Chondrocyte (in vitro differentiated cells): ENCODE measurements at regions not wholly inside any gene's neighbourhood (a gene's known extent, or its start where the extent isn't known, plus 50 kb on each side); places are given as distances from the start of the nearest gene placed in this dataset.

Experiments used
- DNase-seq: peaks from one replicate; pipeline ENCODE4 v3.0.0; 2021; ENCODE audit warnings: mixed read lengths, low spot score
- H3K27ac Mint-ChIP-seq: one replicate; pipeline ENCODE4 v1.8.0; 2021; ENCODE audit warnings: mild to moderate bottlenecking, moderate library complexity, mixed read lengths; ENCODE audit not compliant: unreplicated experiment
- H3K27me3 Mint-ChIP-seq: 2 replicates; pipeline ENCODE4 v1.8.0; 2021; ENCODE audit warnings: low read depth, mixed read lengths
- H3K36me3 Mint-ChIP-seq: 2 replicates; pipeline ENCODE4 v1.8.0; 2021; ENCODE audit warnings: low read depth, mixed read lengths
- H3K4me1 Mint-ChIP-seq: 2 replicates; pipeline ENCODE4 v1.8.0; 2021; ENCODE audit warnings: low read depth, mild to moderate bottlenecking, mixed read lengths
- H3K4me3 Mint-ChIP-seq: one replicate; pipeline ENCODE4 v1.8.0; 2021; ENCODE audit warnings: mild to moderate bottlenecking, moderate library complexity, mixed read lengths; ENCODE audit not compliant: unreplicated experiment
- H3K9me3 Mint-ChIP-seq: 2 replicates; pipeline ENCODE4 v1.8.0; 2021; ENCODE audit warnings: low read depth, mixed read lengths
- TF ChIP-seq, protein P1 (sequence below): fragments of 200-600 bp; sonication (generic); IDR thresholded peaks from 2 replicates; pipeline ENCODE4 v1.5.0; 2021; ENCODE audit warnings: antibody characterized with exemption, mild to moderate bottlenecking, moderate library complexity

DNA sequence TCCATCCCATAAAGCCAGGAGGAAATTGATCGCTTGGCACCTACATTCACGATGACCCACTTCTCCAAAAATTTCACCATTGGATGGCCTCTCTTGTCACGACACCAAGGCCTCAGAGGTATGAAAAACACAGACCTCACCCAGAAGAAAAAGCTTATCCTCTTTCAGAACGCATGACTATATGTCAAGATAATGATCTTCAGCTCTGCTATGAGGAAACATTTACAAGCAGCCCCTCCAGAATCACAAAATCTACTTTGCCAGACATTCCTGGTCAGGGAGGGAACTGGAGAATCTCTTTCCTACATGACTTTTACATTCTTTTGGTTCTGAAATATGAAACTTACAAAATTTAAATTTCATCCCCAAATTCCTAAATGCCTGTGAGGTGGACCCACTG is 122.7 kb downstream of the WNT5A start:
- Mint-ChIP-seq H3K27ac (no peak overlapping the region), H3K27me3 (no peaks in the 10 kb centered on the region), H3K4me3 (no peak overlapping the region), H3K4me1 (peaks cover 16% of the 10 kb centered on the region), H3K9me3 (no peaks in the 10 kb centered on the region), H3K36me3 (no peaks in the 10 kb centered on the region)
- TF ChIP-seq, protein P1, sequence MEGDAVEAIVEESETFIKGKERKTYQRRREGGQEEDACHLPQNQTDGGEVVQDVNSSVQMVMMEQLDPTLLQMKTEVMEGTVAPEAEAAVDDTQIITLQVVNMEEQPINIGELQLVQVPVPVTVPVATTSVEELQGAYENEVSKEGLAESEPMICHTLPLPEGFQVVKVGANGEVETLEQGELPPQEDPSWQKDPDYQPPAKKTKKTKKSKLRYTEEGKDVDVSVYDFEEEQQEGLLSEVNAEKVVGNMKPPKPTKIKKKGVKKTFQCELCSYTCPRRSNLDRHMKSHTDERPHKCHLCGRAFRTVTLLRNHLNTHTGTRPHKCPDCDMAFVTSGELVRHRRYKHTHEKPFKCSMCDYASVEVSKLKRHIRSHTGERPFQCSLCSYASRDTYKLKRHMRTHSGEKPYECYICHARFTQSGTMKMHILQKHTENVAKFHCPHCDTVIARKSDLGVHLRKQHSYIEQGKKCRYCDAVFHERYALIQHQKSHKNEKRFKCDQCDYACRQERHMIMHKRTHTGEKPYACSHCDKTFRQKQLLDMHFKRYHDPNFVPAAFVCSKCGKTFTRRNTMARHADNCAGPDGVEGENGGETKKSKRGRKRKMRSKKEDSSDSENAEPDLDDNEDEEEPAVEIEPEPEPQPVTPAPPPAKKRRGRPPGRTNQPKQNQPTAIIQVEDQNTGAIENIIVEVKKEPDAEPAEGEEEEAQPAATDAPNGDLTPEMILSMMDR, result no peak
- no peak for DNase-seq

DNA sequence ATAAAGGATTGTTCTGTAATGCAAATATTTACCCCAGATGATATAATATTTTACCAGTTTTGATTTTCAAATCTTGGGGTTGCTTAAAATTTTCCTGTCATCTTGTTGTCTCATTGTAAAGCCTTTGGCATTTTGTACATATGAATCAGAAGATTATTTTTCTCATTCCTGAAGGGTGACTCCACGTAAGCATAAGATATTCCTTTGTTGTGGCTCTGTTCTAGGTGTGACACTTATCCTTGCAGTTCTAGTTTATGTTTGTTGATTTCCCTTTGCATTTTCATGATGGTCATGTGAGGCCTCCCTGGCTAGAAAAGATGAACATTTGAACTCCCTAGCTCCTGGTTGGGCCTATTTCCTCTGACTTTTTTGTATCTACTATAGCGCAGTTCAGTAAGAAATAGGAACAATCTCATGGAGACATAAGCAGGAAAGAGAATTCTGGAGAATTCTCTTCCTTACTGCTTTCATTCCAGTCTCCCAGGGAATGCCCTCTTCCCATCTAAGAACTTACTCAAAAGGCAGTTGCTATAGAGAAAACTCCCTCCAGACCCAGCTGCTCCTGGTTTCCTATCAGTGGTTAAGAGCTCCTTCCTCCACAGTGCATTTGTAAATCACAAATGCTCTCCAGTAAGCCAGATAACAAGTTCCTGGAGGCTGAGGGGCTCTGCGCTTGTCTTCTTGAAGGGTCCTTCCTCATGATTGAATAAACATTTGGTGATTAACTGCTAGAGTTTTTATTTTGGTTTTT is 124.7 kb downstream of the WNT5A start:
- TF ChIP-seq, protein P1, result no peak
- H3K4me1 Mint-ChIP-seq, result peaks cover 5% of the 10 kb centered on the region
- no peaks in the 10 kb centered on the region for H3K9me3 Mint-ChIP-seq
- H3K27ac Mint-ChIP-seq, result no peak overlapping the region
- no peak overlapping the region for H3K4me3 Mint-ChIP-seq
- no peak for DNase-seq
- no peaks in the 10 kb centered on the region for H3K36me3 Mint-ChIP-seq
- no peaks in the 10 kb centered on the region for H3K27me3 Mint-ChIP-seq

DNA sequence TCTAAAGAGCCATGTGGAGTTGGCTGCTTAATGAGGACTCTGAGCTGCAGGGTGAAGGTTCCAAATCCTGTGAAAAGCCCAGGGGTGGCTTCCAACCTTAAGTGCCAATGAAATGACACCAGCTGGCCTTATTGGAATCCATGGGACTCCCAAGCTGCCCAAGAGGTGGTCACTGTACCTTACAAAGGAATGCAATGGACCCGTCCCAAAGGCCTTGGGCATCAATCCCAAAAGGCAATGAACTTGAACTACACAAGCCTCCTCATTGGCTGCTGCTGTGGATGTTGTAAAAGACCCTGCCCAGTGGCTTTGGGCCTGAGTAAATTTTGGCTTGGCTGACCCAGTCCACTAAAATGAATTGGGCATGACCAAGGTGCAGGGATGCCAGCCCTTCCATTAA is 129.3 kb downstream of the WNT5A start:
- Mint-ChIP-seq H3K36me3 (no peaks in the 10 kb centered on the region), H3K4me3 (no peak overlapping the region), H3K9me3 (no peaks in the 10 kb centered on the region), H3K27me3 (no peaks in the 10 kb centered on the region), H3K4me1 (no peaks in the 10 kb centered on the region), H3K27ac (no peak overlapping the region)
- TF ChIP-seq, protein P1, result no peak
- no peak for DNase-seq

DNA sequence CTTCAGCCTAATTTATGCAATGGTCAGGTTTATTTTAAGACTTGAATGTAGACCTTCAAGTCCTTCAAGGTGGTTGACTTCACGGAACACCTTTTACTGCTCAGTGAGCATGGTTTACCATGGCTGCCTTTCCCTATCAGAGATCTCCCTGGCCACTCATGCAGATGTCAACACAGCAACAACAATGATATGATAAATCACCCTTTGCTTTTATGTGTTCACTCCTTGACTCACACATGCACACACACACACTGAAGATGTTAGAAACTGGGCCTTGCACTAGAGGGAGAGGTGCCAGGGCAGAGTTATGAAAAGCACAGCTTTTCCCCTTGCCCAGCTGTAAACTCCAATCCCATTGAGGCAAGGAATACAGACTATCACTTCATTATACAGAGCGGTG is 134.4 kb downstream of the WNT5A start:
- DNase-seq, result no peak
- H3K4me1 Mint-ChIP-seq, result no peaks in the 10 kb centered on the region

DNA sequence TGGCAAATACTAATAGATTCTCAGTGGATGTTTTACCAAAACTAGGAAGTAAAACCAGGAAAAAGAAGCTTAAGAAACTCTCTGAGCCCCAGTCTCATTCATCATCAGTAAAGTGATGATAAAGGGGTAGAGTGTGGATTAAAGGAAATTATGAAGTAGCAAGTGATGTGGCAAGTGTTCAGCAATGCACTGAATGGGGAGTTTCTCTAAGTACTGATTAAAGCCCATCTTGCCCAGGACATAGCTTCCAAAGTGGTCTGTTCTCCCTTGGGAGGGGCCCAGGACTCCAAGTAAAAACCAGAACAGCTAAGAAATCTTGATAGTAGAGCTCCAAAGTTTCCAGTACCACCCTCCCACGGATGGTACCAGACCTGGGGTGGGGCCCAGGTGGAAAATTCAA is 137.3 kb downstream of the WNT5A start:
- no peak for DNase-seq
- peaks cover 2% of the 10 kb centered on the region for H3K9me3 Mint-ChIP-seq
- no peak overlapping the region for H3K27ac Mint-ChIP-seq
- TF ChIP-seq, protein P1, result no peak
- H3K36me3 Mint-ChIP-seq, result no peaks in the 10 kb centered on the region
- no peaks in the 10 kb centered on the region for H3K4me1 Mint-ChIP-seq
- H3K4me3 Mint-ChIP-seq, result no peak overlapping the region
- H3K27me3 Mint-ChIP-seq, result no peaks in the 10 kb centered on the region

More for the DNA sequence above, 134.4 kb downstream of the WNT5A start:
- Mint-ChIP-seq H3K27ac (no peak overlapping the region), H3K4me3 (no peak overlapping the region), H3K9me3 (no peaks in the 10 kb centered on the region), H3K36me3 (no peaks in the 10 kb centered on the region), H3K27me3 (no peaks in the 10 kb centered on the region)
- TF ChIP-seq, protein P1, result no peak
